ENCODE measurements at regions not wholly inside any gene's neighbourhood (a gene's known extent, or its start where the extent isn't known, plus 50 kb on each side); places are given as distances from the start of the nearest gene placed in this dataset.

GRCh38 chr4:148632476-148632875 is 190.3 kb upstream of the NR3C2 start (continued):
- TF ChIP-seq PPARG (CRISPR knock-in tag; conservative IDR thresholded peaks at IDR 0.05) (no peak), REL (CRISPR knock-in tag; conservative IDR thresholded peaks at IDR 0.05) (no peak), BRCA1 (CRISPR knock-in tag; IDR thresholded peaks at IDR 0.05) (no peak), ZBTB2 (CRISPR knock-in tag; IDR thresholded peaks at IDR 0.05; ENCODE audit: low read depth) (no peak), ZSCAN20 (CRISPR knock-in tag; IDR thresholded peaks at IDR 0.05; ENCODE audit: borderline replicate concordance) (no peak), HNF1A (IDR thresholded peaks at IDR 0.05; ENCODE audit: low read depth) (no peak), HNF1A (CRISPR knock-in tag; IDR thresholded peaks at IDR 0.05; ENCODE audit: borderline replicate concordance) (no peak), SOX13 (IDR thresholded peaks at IDR 0.05) (no peak), SOX13 (CRISPR knock-in tag; conservative IDR thresholded peaks at IDR 0.05 in 1 of 2, IDR thresholded peaks at IDR 0.05 in 1 of 2) (no peak), POGZ (CRISPR knock-in tag; IDR thresholded peaks at IDR 0.05) (no peak), GPBP1L1 (CRISPR knock-in tag; IDR thresholded peaks at IDR 0.05) (no peak), SMAD3 (CRISPR knock-in tag; IDR thresholded peaks at IDR 0.05) (no peak)

Measured in HepG2 (cell line).